NCI-H345 treated with DMSO at 0.1 percent for 48 hours (cell line): ENCODE measurements at regions not wholly inside any gene's neighbourhood (a gene's known extent, or its start where the extent isn't known, plus 50 kb on each side); places are given as distances from the start of the nearest gene placed in this dataset.
"Not testable (repeated sequence)": the region's sequence is repeated elsewhere in the genome, so short reads cannot be mapped to it uniquely, and the experiment has no call there.

Experiments
- DNase-seq: peaks from one replicate; lab custom pipeline; 2025; ENCODE audit not compliant: unreplicated experiment; lab: John Stamatoyannopoulos, UW

DNA sequence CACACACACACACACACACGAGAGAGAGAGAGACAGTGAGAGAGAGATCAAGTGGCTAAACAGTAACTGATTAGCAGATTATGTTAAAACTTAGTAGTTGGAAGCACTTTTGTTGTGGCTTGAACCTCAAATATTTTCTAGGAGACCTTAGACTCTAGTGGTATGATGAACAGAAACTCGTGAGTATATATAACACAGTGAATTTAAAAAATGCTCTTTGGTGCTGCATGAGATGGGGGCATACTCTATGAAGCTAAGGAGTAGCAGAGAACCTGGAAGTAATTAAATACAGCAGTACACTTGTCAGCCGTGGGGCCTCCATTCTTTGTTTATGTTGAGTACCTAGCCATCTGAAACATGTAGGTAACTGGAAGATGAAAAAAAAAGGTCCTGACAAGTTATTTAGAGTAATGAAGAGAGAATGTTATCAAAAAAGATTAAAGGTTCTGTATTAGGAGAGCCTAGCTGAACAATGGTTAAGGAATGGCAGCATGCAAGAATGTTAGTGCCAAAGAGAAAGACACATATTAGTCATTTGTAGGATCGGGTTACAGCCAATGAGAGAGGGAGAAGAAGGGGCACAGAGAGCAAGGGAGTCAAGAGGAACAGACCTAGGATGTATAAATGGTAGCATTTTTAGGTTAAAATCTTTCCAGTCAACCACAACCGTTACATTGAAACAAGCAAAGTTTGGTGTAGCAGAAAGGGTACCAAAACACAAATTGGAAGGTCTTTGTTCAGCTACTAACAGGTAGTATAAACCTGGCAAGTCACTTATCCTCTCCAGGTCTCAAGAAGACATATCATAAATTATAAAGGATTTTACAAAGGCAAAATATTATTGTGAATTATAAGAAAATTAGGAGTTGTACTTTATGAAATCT lies 316.7 kb upstream of the DIPK2B start:
- no peak for DNase-seq

DNA sequence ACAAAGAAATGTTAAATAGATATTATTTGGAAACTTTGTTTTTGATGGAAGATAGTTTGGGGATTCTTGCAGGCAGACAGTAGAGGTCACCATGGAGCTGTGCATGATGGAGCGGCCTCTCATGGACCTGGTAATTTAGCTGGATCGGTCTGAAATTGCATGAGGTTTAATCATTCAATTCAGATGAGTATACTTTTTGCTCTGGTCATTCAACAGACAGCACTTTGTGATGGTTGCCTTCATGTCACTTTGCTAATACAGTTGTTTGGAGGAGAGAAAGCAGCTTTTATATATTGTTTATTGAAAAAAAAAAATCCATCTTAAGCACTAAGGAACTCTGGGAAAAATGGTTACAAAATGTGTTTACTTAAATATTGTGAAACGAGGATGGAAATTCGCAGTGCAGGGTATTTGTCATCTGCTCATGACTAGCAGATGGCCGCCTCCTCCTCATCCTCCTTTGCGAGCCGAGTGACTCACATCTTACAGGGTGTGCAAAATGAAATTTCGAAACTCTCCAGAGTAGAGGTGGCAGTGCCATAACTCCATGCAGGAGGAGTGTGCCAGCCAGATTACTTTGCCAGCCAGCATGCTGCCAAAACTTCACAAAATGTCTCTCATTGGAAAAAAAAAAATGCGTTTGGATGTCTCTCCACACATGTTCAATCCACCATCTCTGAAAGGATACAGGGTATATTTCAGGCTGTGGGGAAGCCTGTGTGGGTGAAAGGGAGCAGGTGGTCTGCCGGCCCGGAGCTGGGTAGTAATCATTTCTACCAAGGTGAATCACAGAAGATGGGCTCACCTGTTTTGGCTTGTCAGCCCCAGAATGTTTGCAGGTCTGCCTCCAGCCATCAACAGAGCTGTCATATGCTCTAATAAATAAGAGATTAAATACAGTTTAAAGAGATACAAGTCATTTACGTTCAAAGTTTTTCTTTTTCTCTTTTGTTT lies 314.9 kb upstream of the DIPK2B start:
- no peak for DNase-seq

DNA sequence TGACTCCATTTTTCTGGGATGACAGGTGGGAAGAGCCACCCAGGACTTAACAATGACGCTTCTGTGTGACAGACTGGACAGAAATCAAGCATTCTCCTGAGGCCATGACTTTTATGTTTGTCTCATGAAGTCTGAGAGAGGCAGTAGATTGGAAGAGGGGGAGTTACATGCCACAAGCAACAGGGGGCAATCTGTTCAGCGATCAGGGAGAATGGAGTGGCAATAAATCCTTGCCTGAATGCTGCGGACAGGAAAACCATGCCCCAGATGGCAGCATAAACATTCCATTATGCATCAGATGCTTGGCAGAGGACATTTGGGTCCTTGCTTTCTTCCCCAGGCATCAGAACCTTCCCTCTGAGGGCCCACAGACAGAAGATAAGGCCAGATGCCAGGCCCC lies 312.4 kb upstream of the DIPK2B start:
- DNase-seq = no peak

DNA sequence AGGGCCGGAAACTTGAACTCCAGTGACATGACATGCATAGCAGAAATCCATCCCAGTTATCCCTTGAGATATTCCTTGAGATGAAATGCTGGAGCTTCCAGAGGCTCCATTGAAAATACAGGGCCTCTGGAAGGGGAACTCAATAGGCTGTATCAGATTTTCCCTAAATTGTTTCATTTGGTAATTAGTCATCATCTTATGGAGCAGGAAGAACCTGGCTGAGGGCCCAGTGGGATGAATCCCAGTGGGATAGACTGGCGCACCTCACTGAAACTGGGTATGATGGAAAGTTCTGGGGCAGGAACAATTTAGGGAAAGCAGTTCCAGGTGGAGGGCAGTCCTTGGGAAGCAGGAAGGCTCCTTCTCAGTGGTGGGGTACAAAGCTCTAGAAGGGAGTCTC lies 307.8 kb upstream of the DIPK2B start:
- no peak for DNase-seq

DNA sequence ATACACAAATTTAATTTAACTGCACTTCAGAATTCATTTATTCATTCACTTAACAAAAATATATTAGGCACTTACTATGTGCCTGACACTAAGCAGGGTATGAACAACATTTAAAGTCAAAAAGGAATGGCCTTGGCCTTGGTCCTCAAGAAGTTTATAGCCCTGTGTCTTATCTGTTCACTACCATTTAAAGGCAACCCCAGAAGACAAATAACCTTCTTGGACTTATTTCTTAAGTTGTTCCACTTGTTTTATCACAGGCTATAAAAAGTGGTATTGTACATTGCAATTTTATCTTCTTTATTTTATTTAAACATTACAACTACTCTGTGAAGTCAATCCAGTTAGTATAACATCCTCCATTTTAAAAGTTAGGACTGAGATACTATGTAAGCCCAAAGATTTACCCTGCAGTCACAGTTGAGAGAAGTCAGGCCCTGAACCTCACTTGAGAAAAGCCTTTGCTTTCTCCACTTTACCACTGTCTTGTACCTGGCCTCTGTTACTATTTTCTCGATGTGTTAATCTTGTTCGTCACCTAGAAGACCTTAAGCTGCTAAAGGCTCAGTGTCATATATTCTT lies 305.6 kb upstream of the DIPK2B start:
- no peak for DNase-seq

DNA sequence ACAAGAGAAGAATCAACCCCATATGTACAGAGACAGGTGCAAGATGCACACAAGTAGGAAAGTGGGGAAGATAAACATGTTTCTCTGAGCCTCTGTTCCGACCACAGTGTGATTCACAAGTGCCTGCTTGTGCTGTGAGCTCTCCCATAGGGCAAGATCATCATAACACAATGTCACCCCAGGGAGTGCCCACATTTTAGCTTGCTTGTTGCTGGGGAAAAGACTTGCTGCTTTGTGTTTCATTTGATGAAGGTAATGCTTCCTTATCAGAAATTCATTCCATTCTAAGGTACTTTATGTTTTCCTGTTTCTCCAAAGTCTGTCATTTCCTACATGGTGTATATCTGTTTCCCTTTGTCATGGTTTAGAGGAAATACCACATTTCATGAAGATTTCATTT lies 304.5 kb upstream of the DIPK2B start:
- DNase-seq = no peak

DNA sequence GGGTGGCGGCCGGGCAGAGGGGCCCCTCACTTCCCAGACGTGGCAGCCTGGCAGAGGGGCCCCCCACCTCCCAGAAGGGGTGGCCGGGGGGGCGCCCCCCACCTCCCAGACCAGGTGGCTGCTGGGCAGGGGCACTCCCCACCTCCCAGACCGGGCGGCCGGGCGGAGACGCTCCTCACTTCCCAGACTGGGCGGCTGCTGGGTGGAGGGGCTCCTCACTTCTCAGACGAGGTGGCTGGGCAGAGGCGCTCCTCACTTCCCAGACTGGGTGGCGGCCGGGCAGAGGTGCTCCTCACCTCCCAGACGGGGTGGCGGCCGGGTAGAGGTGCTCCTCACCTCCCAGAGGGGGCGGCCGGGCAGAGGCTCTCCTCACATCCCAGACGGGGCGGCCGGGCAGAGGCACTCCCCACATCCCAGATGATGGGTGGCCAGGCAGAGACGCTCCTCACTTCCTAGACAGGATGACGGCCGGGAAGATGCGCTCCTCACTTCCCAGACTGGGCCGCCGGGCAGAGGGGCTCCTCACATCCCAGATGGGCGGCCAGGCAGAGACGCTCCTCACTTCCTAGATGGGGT lies 303.2 kb upstream of the DIPK2B start:
- not testable (repeated sequence) for DNase-seq

DNA sequence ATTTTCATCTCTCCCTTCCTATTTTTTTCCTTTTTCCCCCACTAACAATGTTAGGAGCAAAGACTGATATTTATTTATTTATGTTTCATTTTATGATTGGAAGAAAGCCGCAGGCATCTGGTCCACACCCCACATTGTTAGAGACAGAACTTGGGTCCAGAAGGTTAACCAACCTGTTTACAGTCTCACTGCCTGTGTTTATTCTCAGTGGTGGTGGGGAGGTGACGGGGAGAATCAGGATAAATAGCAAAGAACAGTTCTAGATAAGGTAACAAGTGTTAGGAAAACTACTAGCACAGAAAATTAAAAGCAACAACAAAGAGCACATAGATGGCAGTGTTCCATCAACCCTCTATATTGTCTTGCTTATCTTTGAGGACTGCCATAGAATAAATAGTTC lies 301.7 kb upstream of the DIPK2B start:
- no peak for DNase-seq

DNA sequence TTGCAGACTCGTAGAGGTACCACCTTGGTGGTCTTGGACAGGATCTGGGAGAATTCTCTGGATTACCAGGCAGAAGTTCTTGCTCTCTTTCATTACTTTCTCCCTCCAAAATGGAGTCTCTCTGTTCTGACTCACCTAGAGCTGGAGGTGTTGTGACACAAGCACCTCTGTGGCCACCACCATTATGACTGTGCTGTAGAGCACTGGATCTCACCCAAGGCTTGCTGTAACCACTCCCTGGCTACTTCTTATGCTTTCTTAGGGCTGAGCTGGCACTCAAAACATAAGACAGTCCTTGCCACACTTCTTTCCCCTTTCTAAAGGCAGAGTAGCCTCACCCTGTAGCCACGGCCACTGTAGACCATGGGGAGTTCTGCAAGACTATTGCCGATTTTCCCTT lies 296.6 kb upstream of the DIPK2B start:
- DNase-seq = no peak

DNA sequence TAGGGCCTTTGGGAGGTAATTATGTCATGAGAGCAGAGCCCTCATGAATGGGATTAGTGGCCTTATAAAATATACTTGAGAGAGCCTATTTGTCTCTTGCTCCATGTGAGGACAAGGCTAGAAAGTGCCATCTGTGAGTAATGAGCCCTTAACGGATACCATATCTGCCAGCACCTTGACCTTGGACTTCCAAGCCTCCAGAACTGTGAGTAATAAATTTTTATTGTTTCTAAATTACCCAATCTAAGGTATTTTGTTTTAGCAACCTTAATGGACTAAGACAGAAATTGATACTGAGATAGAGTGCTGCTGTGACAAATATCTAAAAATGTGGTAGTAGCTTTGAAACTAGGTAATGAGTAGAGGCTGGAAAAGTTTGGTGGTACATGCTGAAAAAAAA lies 285.0 kb upstream of the DIPK2B start:
- no peak for DNase-seq

DNA sequence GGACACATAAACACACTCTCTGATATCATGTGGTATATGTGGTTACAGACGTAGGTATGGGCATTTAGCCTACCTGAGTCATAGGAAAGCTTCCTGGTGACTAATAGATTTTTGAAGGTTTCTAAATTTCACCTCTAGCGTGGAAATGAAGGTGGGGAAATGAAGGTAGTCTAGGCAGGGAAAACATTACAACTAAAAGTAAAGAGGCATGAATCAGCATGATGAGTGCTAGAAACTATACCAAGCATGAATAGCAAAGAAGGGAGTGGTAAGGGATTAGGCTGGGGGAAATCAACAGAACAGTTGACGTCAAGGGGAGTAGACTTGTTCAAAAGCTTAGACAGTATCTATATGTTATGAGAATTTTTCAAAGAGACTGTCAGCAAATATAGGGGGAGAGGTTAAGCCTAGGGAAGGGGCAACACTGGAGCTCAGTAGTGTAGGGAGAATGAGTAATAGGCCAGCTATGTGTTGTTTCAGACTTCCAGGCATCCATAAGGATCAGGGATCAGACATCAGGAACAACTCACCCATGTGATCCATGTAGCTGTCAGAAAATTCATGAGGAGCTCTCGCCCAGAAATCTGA lies 279.3 kb upstream of the DIPK2B start:
- DNase-seq = no peak

DNA sequence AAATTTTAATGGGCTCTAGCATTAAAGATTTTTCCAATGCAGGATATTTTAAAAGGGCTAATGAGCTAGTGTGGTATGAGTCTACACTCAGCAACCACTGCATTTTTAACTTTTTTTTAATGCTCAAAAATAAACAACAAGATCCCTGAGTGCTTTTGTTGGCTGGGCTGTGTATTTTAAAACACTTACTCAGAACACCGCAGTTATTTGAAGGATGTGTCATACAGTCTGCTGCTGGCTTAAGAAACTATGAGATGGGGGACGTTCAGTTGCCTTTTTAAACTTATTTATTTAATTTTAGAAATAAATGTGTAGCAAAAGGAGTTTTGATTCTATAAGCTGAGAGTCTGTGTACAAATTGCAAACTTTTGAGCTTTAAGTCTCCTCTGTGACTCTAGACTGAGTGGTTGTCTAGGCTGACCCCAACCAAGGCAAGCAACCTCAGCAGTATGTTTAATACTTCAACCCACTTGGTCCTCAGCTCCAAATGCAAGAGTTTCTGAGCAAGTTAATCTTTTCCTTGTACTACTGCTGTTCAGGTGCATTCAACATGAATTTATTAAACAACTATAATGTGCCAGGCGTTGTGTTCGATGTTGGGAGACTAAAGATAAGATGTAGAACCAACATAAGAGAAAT lies 278.6 kb upstream of the DIPK2B start:
- no peak for DNase-seq

DNA sequence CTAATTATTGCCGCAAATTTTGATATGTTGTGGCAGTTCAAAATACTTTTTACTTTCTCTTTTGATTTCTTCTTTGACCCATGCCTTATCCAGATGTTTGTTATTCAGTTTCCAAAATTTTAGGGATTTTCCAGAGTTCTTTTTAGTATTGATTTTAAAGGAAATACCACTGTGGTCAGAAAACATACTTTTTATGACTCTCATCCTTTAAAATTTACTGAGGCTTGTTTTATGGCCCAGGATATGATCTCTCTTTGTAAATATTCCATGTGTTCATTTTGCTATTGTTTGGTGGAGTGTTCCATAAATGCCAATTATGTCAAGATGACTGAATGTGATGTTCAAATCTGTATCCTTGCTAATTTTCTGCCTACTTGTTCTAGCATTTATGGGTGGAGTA lies 272.3 kb upstream of the DIPK2B start:
- no peak for DNase-seq

DNA sequence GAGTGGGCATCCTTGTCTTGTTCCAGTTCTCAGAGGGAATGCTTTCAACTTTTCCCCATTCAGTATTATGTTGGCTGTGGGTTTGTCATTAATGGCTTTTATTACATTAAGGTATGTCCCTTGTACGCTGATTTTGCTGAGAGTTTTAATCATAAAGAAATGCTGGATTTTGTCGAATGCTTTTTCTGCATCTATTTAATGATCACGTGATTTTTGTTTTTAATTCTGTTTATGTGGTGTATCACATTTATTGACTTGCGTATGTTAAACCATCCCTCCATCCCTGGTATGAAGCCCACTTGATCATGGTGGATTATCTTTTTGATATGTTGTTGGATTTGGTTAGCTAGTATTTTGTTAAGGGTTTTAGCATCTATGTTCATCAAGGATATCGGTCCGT lies 266.9 kb upstream of the DIPK2B start:
- DNase-seq = not testable (repeated sequence)

DNA sequence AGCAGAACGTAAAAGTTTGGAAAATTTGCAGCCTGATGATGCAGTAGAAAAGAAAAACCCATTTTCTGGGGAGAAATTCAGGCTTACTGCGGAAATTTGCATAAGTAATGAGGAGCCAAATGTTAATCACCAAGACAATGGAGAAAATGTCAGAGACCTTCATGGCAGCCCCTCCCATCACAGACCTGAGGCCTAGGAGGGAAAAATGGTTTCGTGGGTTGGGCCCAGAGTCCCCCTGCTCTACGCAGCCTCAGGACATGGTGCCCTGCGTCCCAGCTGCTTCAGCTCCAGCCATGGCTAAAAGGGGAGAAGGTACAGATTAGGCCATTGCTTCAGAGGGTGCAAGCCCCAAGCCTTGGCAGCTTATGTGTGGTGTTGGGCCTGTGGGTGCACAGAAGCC lies 255.1 kb upstream of the DIPK2B start:
- not testable (repeated sequence) for DNase-seq

DNA sequence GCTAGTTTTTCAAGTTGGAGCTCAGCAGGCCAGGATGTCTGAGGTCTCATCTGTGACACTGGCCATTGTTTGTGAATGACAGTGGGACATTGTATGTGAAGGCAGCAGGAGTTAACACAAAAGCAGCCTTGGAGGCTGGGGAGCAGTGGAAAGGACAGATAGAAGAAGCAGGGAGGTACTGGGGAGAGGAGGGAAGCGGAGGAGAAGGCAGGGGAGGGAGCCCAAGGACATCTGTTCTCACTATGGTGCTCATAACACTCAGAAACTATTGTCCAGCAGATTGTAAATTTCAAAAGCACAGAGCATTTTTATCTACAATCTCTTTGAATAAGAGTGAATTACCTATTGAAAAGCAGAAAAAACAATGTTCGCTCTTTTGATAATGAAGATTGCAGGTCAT lies 253.6 kb upstream of the DIPK2B start:
- DNase-seq = no peak

DNA sequence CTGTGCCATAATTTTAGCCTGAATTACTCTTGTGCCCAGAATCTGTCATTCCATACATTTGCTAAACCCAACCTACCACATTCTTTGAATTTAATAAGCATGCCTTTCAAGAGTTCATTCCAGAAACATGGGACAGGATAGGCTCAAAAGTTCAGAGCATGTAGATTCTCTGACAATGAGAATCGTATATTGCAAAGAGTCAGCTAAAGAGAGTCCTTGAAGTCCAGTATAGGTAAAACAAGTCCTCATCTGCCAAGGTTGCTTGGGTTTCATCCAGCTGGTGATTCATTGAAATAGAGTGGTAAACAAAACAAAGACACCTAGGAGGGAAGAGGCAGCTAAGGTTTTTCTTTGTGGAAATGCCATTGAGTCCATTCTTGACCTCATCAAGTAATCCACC lies 249.3 kb upstream of the DIPK2B start:
- no peak for DNase-seq

DNA sequence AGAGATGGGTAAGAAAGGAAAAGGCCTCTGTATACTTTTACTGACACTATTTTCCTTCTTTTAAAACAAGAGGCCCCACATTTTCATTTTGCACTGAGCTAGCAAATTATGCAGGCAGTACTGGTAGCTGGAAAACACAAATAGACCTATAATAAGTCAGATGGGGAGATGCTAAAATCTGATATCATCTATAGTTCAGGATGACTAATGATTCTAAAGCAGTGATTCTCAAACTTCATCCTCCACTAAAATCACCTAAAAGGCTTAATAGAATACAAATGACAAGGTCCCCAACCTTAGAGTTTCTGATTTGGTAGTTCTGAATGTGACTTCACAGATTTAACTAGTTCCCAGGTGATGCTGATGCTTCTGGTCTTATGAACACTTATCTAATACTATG lies 247.3 kb upstream of the DIPK2B start:
- no peak for DNase-seq

DNA sequence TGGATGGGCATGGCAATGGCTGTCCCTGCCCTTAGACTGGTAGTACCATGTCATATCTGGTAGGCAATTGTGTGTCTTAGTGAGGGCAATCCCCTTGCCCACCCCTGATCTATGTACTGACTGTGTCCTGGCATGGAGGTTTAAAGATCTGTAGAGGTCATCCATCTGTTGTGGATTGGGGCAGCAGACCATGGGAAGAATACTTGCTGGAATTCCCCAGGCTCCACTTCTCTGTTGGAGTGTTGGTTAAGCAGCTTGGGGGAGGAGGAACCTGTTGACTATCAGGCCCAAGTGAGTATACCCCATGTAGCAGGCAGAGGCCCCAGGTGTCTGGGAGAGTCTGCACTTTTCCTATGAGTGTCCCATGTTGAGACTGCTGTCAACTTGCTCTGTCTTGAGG lies 246.7 kb upstream of the DIPK2B start:
- DNase-seq = no peak

DNA sequence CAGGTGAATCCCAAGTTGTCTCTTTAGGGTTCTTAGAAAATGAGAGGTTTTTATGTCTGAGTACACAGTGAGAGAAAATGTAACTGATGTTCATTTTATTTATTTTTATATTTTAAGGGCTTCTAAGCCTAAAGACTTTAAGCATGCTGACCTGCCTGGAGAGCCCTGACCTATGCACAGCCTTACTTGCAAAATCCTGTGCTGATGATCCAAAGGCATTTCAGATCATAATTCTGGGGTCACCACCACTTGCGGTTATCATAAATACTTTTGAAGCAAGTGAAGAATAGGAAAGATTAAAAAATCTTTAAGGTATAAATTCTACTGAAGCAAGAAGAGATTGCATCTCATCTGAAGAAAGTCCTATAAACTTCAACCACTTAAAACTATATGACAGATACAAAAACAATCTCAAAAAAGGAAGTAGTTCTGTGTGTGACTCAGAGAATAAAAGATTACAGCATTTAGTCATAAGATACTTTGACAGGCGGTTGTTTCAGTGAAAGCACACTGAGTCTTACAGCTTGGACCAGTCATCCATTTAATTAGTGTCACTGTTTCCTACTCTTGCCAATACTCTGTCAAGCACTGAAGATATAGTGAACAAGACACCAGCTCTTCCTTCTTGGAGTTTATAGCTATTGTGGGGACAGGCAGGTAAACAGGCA lies 245.2 kb upstream of the DIPK2B start:
- no peak for DNase-seq
